HG03139 (cell line): ENCODE measurements at regions not wholly inside any gene's neighbourhood (a gene's known extent, or its start where the extent isn't known, plus 50 kb on each side); places are given as distances from the start of the nearest gene placed in this dataset.
"Not testable (repeated sequence)": the region's sequence is repeated elsewhere in the genome, so short reads cannot be mapped to it uniquely, and the experiment has no call there.

Experiments used
- ATAC-seq: cut with Tn5 transposase; IDR thresholded peaks from one replicate; pipeline ENCODE4 v1.9.1; 2021; ENCODE audit not compliant: unreplicated experiment

GRCh38 chr12:43192442-43192841, 359.6 kb downstream of the ADAMTS20 start:
- not testable (repeated sequence) for ATAC-seq

- no peak for ATAC-seq
These were observed 371.8 kb downstream of the ADAMTS20 start for GRCh38 chr12:43180242-43180641.

GRCh38 chr12:43179486-43179885, 372.5 kb downstream of the ADAMTS20 start:
- ATAC-seq, result no peak

GRCh38 chr12:43177276-43177675, 374.7 kb downstream of the ADAMTS20 start:
- ATAC-seq, result no peak

- no peak for ATAC-seq
These were observed 382.8 kb downstream of the ADAMTS20 start for GRCh38 chr12:43169115-43169681.

- ATAC-seq, result no peak
These were observed 384.3 kb downstream of the ADAMTS20 start for GRCh38 chr12:43167691-43168090.

- ATAC-seq, result no peak
These were observed 386.7 kb downstream of the ADAMTS20 start for GRCh38 chr12:43165351-43165750.

GRCh38 chr12:43162138-43162537, 389.9 kb downstream of the ADAMTS20 start:
- ATAC-seq, result no peak

GRCh38 chr12:43159506-43159905, 392.5 kb downstream of the ADAMTS20 start:
- ATAC-seq, result no peak

GRCh38 chr12:43158126-43158525, 393.9 kb downstream of the ADAMTS20 start:
- no peak for ATAC-seq

GRCh38 chr12:43155376-43155775, 396.6 kb downstream of the ADAMTS20 start:
- ATAC-seq, result no peak

- no peak for ATAC-seq
These were observed 397.4 kb downstream of the ADAMTS20 start for GRCh38 chr12:43154498-43155045.

- no peak for ATAC-seq
These were observed 400.5 kb downstream of the ADAMTS20 start for GRCh38 chr12:43151441-43151981.

- no peak for ATAC-seq
These were observed 403.3 kb downstream of the ADAMTS20 start for GRCh38 chr12:43148691-43149090.

- no peak for ATAC-seq
These were observed 404.1 kb downstream of the ADAMTS20 start for GRCh38 chr12:43147878-43148277.

GRCh38 chr12:43145481-43145880, 406.5 kb downstream of the ADAMTS20 start:
- no peak for ATAC-seq

- ATAC-seq, result no peak
These were observed 408.7 kb downstream of the ADAMTS20 start for GRCh38 chr12:43143278-43143677.

- ATAC-seq, result no peak
These were observed 419.7 kb downstream of the ADAMTS20 start for GRCh38 chr12:43132291-43132690.

GRCh38 chr12:43131301-43131700, 420.7 kb downstream of the ADAMTS20 start:
- no peak for ATAC-seq

GRCh38 chr12:43127886-43128549, 424.0 kb downstream of the ADAMTS20 start:
- no peak for ATAC-seq

- no peak for ATAC-seq
These were observed 425.2 kb downstream of the ADAMTS20 start for GRCh38 chr12:43126652-43127375.

GRCh38 chr12:43123461-43123860, 428.5 kb downstream of the ADAMTS20 start:
- ATAC-seq, result no peak
